ENCODE measurements at regions not wholly inside any gene's neighbourhood (a gene's known extent, or its start where the extent isn't known, plus 50 kb on each side); places are given as distances from the start of the nearest gene placed in this dataset.
"Not testable (repeated sequence)": the region's sequence is repeated elsewhere in the genome, so short reads cannot be mapped to it uniquely, and the experiment has no call there.

DNA sequence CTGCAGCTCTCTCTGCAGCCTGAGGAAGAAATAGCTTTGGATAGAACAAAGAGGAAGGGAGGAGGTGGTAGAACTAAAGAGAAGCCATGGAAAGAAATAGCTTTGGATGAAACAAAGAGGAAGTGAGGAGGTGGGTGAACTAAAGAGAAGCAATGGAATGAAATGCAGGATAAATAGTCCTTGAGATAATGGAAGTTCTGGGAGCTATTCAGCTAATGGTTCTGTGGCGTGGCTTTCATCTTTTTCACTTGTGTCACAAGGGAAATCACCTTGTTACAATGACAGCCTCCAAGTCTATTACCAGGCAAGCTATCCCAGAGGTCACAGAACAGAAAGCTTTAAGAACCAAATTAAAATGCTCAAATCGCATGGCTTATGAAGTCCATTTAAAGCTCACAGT lies 141.3 kb upstream of the ARG1 start:
- DNase-seq: no peak

DNA sequence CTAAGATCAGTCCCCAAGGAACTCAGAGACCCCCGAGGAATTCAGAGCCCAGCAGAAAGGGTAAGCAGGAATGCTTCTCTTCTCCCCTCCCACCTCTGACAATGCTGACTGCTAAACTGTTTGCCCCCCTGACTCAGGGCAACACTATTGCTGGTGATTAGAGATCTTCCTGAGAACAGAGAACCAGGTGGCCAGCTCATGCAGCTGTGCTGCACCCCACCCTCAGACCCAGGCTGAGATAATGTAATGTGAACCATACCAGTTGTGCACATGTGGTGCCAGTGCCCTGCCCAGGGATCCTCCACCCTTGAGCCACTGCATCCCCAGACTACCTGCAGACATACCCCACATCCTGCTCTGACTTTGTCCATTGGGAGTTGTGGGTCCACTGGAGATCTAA lies 139.1 kb upstream of the ARG1 start:
- DNase-seq: no peak

GRCh38 chr6:131436358-131436757 lies 136.7 kb upstream of the ARG1 start:
- DNase-seq: no peak

DNA sequence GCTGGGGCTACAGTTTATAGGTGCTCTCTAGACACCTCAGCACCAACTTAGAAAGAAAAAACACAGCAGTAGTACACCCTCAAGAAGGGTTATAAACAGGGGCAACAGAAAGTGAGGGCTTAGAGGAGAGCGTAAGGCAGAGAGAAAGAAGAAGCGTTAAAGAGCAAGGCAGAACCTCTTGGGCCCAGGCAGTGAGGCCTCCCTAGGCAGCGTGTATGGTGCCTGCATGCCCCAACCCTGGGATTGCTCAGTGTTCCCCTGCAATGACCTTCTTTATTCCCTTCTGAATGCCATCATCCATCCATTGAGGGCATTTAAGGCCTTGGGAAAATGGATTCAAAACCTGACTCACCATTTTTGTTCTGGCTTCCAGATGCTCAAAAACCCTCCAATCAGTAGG lies 130.0 kb upstream of the ARG1 start:
- no peak for DNase-seq

GRCh38 chr6:131443514-131443913 lies 129.5 kb upstream of the ARG1 start:
- peak in 1 of 2 donors; percentile 42 for DNase-seq

- DNase-seq: not testable (repeated sequence)
Measured at GRCh38 chr6:131445356-131445755, 127.7 kb upstream of the ARG1 start.

GRCh38 chr6:131450861-131451260 lies 122.2 kb upstream of the ARG1 start:
- DNase-seq: no peak

- no peak for DNase-seq
Measured at GRCh38 chr6:131451321-131452144, 121.5 kb upstream of the ARG1 start.

DNA sequence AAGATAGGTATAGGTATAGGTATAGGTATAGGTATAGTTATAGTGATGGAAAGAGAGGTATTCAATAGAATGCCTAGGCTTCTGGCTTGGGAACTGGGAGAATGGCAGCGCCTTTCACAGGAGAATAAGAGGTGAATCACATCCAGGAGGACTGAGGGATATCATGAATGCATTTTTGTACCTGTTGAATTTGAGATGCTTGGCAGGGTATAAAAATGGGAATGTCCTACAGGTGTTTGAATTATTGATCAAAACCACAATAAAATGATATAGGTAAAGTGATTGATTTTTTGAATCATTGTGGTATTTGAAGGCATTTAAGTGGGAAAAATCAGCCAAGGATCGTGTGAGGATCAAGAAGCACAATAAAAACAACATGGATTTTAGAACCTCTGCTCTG lies 119.2 kb upstream of the ARG1 start:
- DNase-seq: no peak

DNA sequence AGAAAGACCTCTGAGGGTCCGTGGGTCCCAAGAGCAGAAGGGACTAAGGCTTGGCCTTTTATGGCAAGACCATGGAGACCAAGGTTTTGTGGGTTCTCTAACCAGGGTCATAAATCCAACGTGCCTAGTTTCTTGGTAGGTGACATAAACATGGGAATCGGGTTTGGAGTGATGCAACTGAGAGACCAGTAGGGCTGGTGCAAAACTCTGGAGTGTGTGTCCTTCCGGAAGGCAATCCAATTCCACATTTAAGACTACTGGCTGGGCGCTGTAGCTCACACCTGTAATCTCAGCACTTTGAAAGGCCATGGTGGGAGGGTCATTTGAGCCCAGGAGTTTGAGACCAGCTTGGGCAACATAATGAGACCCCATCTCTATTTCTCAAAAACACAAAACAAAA lies 116.5 kb upstream of the ARG1 start:
- DNase-seq: no peak

- no peak for DNase-seq
Measured at GRCh38 chr6:131459005-131459404, 114.0 kb upstream of the ARG1 start.

DNA sequence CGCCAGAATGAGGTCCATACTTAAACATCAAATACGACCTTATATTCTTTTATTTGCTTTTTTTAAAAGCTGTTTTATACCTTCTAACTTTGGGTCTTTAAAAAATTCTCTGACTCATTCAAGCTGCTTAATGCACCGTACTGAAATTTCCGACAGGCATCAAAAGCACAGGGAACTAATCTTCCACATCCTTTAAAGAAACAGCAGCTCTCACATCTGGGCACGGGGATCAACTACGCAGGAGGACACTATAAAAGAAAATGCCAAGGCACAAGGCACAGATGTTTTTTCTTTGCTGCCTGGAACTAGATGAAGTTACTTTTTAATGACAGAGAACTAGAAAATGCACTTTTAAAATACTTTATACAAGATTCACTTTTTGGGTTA lies 112.4 kb upstream of the ARG1 start:
- no peak for DNase-seq

DNA sequence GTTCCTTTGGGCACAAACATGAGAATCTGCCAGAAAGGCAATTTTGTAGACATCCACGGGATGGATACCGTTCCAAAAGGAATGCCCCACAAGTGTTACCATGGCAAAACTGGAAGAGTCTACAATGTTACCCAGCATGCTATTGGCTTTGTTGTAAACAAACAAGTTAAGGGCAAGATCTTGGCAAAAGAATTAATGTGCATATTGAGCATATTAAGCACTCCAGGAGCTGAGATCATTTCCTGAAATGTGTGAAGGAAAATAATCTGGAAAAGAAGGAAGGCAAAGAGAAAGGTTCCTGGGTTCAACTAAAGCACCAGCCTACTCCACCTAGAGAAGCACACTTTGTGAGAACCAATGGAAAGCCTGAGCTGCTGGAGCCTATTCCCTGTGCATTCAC lies 103.9 kb upstream of the ARG1 start:
- DNase-seq: no peak

DNA sequence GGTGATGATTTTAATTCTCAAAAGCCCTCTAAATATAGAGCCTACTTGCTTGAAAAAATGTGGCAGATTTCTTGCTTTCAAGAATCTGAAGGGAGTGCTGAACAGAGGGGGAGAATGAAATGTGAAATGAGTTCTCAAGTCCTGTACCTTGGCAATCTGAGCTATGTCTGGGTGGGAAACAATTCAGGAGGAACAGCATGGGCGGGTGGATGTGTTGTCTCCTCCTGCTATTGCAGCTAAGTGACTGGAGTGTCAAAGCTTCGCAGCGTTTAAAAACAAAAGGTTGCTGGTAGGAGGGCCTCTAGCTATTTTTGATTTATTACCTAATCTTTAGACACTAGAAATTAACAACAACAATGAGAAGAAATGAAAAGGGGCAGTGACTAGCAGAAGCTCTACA lies 102.5 kb upstream of the ARG1 start:
- no peak for DNase-seq

DNA sequence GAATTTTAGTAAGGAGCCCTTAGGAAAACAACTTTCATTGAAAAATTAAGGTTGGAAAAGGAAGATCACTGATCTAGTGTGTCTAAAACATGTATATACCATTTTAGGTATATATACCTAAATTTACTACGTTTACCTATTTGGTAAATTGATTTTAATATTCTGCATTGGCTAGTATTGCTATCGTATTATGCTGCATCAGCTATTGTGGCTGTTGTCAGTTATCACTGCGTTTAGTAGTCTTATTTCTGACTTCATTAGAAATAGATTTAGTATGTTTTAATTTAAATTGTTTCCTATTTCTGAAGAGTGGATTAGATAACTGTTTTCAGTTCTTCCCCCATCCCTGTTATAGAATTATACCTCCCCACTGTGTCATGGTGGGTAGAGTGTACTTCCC lies 101.7 kb upstream of the ARG1 start:
- DNase-seq: no peak

GRCh38 chr6:131473303-131473702 lies 99.7 kb upstream of the ARG1 start:
- DNase-seq: not testable (repeated sequence)

DNA sequence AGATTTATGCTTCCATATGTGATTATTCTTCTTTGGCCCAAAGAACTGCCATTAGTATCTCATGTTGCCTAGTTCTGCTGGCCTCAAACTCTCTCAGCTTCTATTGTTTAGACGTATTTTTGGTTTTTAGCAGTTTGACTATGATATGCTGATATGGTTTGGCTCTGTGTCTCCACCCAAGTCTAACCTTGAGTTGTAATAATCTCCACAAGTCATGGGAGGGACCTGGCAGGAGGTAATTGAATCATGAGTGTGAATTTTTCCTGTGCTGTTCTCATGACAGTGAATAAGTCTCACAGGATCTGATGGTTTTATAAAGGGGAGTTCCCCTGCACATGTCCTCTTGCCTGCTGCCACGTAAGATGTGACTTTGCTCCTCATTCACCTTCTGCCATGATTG lies 96.7 kb upstream of the ARG1 start:
- no peak for DNase-seq

GRCh38 chr6:131478740-131479211 lies 94.2 kb upstream of the ARG1 start:
- DNase-seq: not testable (repeated sequence)

- no peak for DNase-seq
Measured at GRCh38 chr6:131486608-131487007, 86.4 kb upstream of the ARG1 start.

- no peak for DNase-seq
Measured at GRCh38 chr6:131488780-131489179, 84.2 kb upstream of the ARG1 start.

DNA sequence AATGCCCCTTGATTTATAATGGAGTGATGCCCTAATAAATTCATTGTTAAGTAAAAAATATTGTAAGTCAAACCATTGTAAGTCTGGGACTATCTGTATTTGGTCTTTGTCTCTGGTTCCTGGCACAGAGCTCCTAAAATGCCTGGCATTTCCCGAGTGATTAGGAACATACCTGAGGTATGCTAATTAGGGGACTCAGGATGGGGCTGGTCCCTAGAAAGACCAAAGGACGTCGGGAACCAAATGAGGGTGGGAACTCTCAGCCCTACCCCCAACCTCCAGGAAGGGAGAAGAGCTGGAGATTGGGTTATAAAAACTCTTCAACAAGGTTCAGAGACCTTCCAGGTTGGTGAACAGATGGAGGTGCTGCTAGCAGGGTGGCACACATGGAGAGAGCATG lies 82.6 kb upstream of the ARG1 start:
- no peak for DNase-seq

- no peak for DNase-seq
Measured at GRCh38 chr6:131492932-131493573, 80.0 kb upstream of the ARG1 start.

- DNase-seq: not testable (repeated sequence)
Measured at GRCh38 chr6:131504387-131504786, 68.6 kb upstream of the ARG1 start.

- no peak for DNase-seq
Measured at GRCh38 chr6:131510094-131510493, 62.9 kb upstream of the ARG1 start.

GRCh38 chr6:131510591-131510990 lies 62.4 kb upstream of the ARG1 start:
- DNase-seq: no peak
